ENCODE measurements at regions not wholly inside any gene's neighbourhood (a gene's known extent, or its start where the extent isn't known, plus 50 kb on each side); places are given as distances from the start of the nearest gene placed in this dataset.

DNA sequence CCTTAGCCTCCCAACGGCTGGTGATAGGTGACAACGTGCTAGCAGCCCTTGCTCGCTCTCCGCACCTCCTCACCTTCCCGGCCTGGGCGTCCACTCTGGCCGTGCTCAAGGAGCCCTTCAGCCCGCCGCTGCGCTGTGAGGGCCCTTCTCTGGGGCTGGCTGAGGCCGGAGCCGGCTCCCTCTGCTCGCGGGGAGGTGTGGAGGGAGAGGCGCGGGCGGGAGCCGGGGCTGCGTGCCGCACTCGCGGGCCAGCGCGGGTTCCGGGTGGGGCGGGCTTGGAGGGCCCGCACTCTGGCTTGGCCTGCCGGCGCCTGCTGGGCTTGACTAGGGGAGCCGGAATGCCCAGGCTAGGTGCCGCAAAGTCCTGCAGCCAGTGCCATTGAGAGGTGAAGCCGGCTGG, 131.1 kb downstream of the CCER1 start:
- TF ChIP-seq, protein P1, sequence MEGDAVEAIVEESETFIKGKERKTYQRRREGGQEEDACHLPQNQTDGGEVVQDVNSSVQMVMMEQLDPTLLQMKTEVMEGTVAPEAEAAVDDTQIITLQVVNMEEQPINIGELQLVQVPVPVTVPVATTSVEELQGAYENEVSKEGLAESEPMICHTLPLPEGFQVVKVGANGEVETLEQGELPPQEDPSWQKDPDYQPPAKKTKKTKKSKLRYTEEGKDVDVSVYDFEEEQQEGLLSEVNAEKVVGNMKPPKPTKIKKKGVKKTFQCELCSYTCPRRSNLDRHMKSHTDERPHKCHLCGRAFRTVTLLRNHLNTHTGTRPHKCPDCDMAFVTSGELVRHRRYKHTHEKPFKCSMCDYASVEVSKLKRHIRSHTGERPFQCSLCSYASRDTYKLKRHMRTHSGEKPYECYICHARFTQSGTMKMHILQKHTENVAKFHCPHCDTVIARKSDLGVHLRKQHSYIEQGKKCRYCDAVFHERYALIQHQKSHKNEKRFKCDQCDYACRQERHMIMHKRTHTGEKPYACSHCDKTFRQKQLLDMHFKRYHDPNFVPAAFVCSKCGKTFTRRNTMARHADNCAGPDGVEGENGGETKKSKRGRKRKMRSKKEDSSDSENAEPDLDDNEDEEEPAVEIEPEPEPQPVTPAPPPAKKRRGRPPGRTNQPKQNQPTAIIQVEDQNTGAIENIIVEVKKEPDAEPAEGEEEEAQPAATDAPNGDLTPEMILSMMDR (IDR thresholded peaks at IDR 0.05), result no peak
- TF ChIP-seq POLR2A (IDR thresholded peaks at IDR 0.05), result no peak

Data from thyroid gland (tissue), 4 donors.